Sigmoid colon (tissue), 3 donors: ENCODE measurements at regions not wholly inside any gene's neighbourhood (a gene's known extent, or its start where the extent isn't known, plus 50 kb on each side); places are given as distances from the start of the nearest gene placed in this dataset.

Experiments
- CTCF ChIP-seq, 4 experiments: fragments of 450-650 bp in 3 of 4; fragments of 200-600 bp in 1 of 4; IDR thresholded peaks; one replicate each; pipeline ENCODE4 v1.5.1; 2016 to 2019; ENCODE audit warnings: antibody characterized with exemption in 4 of 4, mild to moderate bottlenecking in 3 of 4, moderate library complexity in 2 of 4
- POLR2A ChIP-seq, 2 donors: fragments of 450-650 bp; IDR thresholded peaks; one replicate each; pipeline ENCODE4 v1.6.1; 2016; ENCODE audit warnings: antibody characterized with exemption in 2 of 2, mild to moderate bottlenecking in 2 of 2, moderate library complexity in 2 of 2

DNA sequence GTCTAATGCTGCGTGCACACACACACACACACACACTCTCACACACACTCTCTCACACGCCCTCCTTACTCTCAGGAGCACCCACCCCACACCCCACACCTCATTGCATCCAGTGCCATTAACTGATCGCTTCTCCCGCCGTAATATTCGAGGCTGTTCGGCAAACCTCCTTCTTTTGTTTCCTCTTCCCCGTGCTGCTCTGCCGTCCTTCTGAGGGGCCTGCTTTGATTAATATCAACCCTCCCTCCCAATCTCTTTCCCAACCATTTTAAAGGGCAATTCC lies 156.2 kb upstream of the TNRC6C start:
- no peak for TF ChIP-seq POLR2A (IDR thresholded peaks at IDR 0.05)
- TF ChIP-seq CTCF (IDR thresholded peaks at IDR 0.05) = no peak
